ENCODE measurements at regions not wholly inside any gene's neighbourhood (a gene's known extent, or its start where the extent isn't known, plus 50 kb on each side); places are given as distances from the start of the nearest gene placed in this dataset.
"Not testable (repeated sequence)": the region's sequence is repeated elsewhere in the genome, so short reads cannot be mapped to it uniquely, and the experiment has no call there.

- no peak for DNase-seq
Observed at GRCh38 chr7:42560866-42561265, 323.9 kb upstream of the GLI3 start.

GRCh38 chr7:42554932-42555331 lies 317.9 kb upstream of the GLI3 start:
- DNase-seq = not testable (repeated sequence)

DNA sequence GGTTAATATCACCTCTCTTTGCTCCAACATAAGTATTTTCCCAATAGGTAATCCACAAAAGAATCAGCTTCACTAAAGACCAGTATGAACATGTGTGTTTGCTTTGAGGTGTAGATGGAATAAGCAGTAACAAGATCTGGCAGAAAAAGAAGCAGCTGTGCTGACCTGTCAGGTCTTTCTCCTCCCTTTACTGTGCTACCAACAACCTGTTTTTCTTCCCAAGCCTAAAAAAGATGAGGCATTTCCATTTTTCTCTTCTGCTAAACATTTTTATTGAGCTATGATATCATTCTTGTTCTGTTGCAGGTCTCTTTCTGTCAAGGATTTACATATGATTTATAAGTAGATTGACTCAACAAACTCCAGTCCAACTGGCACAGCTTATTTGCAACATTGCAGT lies 315.2 kb upstream of the GLI3 start:
- DNase-seq = no peak

- DNase-seq = no peak
Observed at GRCh38 chr7:42550706-42551470, 313.9 kb upstream of the GLI3 start.

DNA sequence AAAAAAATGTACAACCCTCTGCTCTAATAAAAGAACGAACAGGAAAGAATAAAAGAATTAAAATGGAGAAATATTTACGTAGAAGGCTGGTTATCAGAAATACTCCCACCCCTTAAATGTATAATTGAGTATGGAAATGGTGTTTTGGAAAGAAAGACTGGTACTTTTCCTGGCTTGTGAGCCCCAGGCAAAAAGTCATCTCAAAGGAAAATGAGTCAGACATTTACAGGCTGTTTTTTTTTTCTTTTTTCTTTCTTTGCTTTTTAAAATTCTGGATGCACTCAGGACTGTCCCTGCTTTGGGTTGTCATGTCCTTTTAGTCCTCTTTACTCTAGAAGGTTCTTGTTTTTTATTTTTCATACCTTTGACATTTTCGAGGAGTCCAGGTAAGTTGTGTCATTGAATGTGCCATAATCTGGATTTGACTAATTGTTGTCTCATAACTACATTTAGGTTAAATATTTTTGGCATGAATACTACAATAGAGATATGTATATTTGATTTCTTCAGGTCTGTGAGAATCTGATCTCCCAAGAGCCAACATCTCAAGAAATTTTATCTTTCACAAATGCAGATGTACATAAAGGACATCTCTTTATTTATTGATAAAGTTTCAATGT lies 313.0 kb upstream of the GLI3 start:
- DNase-seq = no peak

DNA sequence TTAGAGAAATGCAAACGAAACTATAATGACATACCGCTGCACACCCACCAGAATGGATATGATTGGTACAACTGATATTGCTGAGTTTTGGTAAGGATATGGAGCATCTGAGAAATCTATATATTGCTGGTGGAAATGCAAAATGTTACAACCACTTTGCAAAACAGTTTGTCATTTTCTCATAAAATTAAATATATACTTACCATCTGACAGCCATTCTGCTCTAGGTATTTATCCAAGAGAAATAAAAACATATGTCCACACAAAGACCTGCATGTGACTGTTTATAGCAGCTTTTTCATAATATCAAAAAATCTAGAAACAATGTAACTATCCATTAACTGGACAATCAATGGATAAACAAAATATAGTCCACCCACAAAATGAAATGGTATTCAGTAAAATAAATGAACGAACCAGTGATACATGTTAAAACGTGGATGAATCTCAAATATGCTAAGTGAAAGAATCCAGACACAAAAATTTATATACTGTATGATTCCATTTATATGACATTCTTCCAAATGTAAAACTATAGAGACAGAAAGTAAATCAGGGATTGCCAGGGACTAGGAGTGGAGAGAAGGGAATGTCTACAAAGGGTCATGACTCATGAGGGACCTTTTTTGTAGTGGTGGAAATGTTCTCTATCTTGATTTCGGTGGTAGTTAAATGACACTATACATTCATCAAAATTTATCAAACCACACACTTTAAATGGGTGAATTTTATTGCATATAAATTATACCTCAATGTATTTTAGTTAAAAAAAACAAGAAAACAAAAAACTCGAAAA lies 312.0 kb upstream of the GLI3 start:
- no peak for DNase-seq

GRCh38 chr7:42545049-42545724 lies 308.2 kb upstream of the GLI3 start:
- DNase-seq = no peak

DNA sequence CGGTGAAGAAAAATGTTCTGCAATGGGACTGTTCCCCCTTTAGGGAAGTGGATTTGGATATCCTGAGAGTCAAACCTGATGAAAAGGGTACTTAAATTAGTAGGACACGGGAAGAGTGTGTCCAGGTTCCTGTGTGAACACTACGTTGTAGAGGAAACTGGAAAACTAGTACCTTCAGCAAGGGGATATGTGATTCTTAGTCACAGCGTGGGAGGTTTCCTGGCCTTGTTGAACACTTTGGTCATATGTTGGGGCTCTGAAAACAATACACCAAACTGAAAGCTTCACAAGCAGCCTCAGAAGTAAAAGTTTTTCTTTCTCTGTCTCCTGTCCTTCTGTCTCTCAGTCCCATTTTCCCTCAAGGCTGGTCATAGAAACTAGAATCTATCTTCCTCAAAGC lies 306.9 kb upstream of the GLI3 start:
- no peak for DNase-seq

DNA sequence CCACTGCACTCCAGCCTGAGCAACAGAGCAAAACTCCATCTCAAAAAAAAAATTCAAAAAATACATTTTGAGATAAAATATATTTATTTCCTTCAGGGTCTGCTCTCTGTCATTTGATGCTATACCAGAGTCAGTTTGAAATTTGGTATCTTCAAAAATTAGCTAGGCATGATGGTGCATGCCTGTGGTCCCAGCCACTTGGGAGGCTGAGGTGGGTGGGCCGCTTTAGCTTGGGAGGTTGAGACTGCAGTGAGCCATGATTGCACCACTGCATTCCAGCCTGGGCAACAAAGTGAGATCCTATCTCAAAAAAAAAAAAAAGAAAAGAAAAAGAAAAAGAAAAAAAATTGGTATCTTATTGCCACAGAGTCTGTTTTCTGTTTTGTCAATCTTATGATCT lies 305.4 kb upstream of the GLI3 start:
- not testable (repeated sequence) for DNase-seq

DNA sequence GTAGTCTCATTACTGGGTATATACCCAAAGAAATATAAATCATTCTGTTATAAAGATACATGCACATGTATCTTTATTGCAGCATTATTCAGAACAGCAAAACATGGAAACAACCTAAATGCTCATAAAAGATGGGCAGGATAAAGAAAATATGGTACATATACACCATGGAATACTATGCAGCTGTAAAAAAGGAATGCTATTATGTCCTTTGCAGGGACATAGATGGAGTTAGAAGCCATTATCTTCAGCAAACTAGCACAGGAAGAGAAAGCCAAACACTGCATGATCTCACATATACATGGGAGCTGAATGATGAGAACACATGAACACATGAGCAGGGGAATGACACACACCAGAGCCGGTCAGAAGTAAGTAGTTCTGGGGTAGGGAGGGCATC lies 297.4 kb upstream of the GLI3 start:
- no peak for DNase-seq

- no peak for DNase-seq
Observed at GRCh38 chr7:42527004-42527403, 290.0 kb upstream of the GLI3 start.

- no peak for DNase-seq
Observed at GRCh38 chr7:42522227-42522991, 285.4 kb upstream of the GLI3 start.

GRCh38 chr7:42511027-42511426 lies 274.0 kb upstream of the GLI3 start:
- DNase-seq = no peak

DNA sequence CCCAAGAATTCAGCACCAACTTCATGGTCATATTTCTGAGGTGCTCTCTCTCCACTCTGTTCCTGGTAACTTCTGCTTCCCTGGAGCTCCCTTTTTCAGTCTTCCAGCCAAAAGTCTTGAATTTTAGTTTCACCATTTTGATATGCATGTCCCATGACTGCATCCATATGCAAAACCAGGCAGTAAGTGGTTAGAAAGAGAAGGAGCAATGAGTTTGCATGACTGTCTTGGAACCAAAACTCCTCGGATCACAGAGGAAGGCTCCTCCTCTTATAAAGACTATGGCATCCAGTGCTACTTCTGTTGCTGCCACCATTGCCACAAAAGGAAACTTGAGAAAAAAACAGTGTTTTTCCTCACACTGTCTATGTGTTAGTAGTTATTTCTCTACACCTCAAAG lies 269.1 kb upstream of the GLI3 start:
- no peak for DNase-seq

DNA sequence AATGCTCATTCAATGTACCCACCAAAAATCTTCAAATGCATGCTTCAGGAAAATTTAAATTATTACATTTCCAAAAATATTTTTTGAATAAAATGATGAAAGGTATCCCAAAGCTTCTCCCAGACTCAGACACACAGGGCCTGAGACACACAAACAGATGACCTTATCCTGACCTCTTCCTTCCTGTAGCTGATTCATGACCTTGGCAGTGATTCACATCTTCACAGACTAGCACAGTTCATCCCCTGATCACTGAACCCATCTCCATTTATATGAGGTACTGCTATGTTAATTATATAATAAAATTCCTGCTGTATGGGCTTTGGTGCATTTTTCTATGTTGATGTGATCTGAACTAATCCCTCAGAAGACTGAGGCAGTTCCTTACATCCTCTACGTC lies 265.0 kb upstream of the GLI3 start:
- DNase-seq = no peak

- DNase-seq = no peak
Observed at GRCh38 chr7:42495256-42495655, 258.2 kb upstream of the GLI3 start.

DNA sequence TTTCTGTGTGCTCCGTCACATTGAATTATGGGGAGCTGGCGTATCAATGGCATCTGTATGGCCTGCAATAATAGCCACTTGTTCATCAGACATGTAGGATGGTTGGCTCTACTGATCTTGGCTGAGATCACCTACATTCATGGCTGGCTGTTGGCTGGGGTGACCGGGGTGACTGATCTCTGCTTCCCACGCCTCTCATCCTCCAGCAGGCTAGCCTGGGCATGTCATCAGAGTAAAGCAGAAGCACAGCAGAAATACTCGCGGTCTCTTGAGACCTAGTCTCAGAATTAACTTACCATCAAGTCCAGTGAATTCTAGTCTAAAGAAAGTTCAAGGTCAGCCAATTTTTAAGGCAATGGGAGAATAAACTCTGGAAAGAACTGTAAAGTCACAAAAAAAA lies 257.7 kb upstream of the GLI3 start:
- DNase-seq = no peak

- DNase-seq = no peak
Observed at GRCh38 chr7:42494199-42494710, 257.2 kb upstream of the GLI3 start.

DNA sequence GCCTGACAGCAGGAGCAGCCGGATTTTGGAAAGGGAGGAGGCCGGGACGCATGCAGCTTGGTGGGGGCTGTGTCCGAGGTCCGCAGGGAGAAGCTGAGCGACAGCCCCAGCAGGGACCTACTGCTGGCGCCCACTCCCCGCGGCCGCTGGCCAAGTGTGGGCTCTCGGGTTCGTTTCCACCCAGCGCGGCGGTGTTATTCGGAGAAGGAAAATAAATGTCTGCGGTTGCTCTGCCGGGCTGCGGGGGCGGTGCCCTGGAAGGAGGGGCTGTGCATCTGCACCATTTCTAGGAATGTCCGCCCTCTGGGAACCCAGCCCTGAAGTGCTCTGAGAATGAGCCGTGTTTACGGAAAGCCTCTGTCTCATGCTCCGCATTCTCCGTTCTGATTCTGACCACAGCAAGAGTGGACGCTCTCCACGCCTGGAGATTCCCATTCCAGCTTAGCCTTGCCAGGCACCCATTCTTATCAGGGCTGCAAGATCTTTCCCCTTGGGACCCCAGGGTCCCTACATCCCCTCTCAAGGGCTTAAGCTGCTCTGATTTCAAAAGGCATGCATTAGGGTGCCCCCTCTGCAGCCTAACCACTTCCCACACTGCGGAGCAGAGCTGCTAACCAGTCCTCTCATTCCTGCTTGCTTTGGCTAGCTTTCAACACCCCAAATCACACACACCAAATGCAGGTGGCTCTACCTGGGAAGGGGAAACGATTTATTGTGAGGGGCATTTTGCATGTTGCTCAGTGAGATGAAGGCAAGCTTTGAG lies 256.6 kb upstream of the GLI3 start:
- DNase-seq = no peak

DNA sequence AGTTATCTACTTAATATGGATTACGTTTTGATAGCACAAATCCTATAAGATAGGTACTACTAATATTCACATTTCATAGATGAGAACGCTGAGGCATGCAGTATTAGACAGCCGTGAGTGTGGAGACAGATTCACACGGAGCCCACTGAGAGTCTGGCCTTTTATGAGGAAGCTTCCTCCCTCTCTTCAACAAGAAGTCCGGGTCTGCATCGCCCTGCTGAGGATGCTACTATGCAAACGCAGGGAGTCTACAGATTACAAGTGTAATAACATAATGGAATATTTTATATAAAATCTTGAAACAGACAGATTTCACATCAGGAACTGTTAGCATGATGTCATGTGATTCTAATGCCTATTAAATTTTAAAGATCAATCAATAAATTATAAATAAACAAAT lies 255.9 kb upstream of the GLI3 start:
- DNase-seq = no peak

DNA sequence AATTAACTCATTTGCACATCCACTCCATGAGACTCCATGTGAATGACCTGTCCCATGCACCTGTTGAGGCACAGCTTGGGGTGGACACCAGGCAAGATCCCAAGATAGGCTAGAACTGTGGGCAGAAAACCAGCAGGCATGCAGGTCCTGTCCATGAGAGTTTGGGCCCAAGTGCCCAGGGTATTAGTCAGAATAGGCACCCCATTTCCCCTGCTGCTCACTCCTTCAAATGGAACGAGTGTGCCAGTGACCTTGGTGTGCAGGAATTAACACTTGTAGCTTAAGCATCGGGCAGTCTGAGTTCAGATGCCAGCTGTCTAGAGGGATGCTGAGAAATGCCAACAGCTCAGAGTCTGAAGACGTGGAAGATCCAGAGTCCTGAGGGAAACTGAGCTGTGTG lies 254.1 kb upstream of the GLI3 start:
- DNase-seq = no peak

GRCh38 chr7:42489299-42489698 lies 252.3 kb upstream of the GLI3 start:
- DNase-seq = no peak

Measured in activated CD4-positive, alpha-beta T cell treated with anti-CD3 and anti-CD28 coated beads, Interleukin-2, Interleukin-6, amounts not matched to agents 100 ng/mL and 50 ng/mL, durations not matched to agents 16 hours and 8 hours (primary cell).